ENCODE measurements at regions not wholly inside any gene's neighbourhood (a gene's known extent, or its start where the extent isn't known, plus 50 kb on each side); places are given as distances from the start of the nearest gene placed in this dataset.

GRCh38 chr12:19869413-19869812 lies 430.1 kb downstream of the AEBP2 start:
- Mint-ChIP-seq H3K9me3 (peaks cover 4% of the 10 kb centered on the region), H3K4me3 (peak overlapping the region; percentile 35), H3K36me3 (ENCODE audit: low read depth) (no peaks in the 10 kb centered on the region), H3K27me3 (peaks cover 2% of the 10 kb centered on the region), H3K27ac (peak overlapping the region; percentile 49), H3K4me1 (peaks cover 19% of the 10 kb centered on the region)
- ATAC-seq (peak; percentile 93), DNase-seq (peak; percentile 29)

GRCh38 chr12:19872621-19873540 lies 433.6 kb downstream of the AEBP2 start:
- Mint-ChIP-seq H3K27me3 (peaks cover 5% of the 10 kb centered on the region), H3K9me3 (peaks cover 4% of the 10 kb centered on the region), H3K4me1 (peaks cover 19% of the 10 kb centered on the region), H3K27ac (no peak overlapping the region), H3K36me3 (ENCODE audit: low read depth) (no peaks in the 10 kb centered on the region), H3K4me3 (no peak overlapping the region)
- DNase-seq (no peak), ATAC-seq (no peak)

GRCh38 chr12:19880076-19880475 lies 440.8 kb downstream of the AEBP2 start:
- H3K9me3 Mint-ChIP-seq = peaks cover 7% of the 10 kb centered on the region
- no peaks in the 10 kb centered on the region for H3K4me1 Mint-ChIP-seq
- H3K4me3 Mint-ChIP-seq = no peak overlapping the region
- ATAC-seq = no peak
- DNase-seq = no peak
- H3K36me3 Mint-ChIP-seq (ENCODE audit: low read depth) = no peaks in the 10 kb centered on the region
- H3K27ac Mint-ChIP-seq = no peak overlapping the region
- H3K27me3 Mint-ChIP-seq = no peaks in the 10 kb centered on the region

- DNase-seq (no peak), ATAC-seq (no peak)
- H3K27me3 Mint-ChIP-seq = no peaks in the 10 kb centered on the region
- no peak overlapping the region for H3K27ac Mint-ChIP-seq
- H3K9me3 Mint-ChIP-seq = peaks cover 7% of the 10 kb centered on the region
- H3K4me3 Mint-ChIP-seq = no peak overlapping the region
- no peaks in the 10 kb centered on the region for H3K36me3 Mint-ChIP-seq (ENCODE audit: low read depth)
- H3K4me1 Mint-ChIP-seq = no peaks in the 10 kb centered on the region
Measured at GRCh38 chr12:19880721-19881120, 441.4 kb downstream of the AEBP2 start.

GRCh38 chr12:19882346-19882745 lies 443.1 kb downstream of the AEBP2 start:
- DNase-seq (no peak), ATAC-seq (no peak)
- H3K27me3 Mint-ChIP-seq = no peaks in the 10 kb centered on the region
- H3K4me1 Mint-ChIP-seq = no peaks in the 10 kb centered on the region
- H3K9me3 Mint-ChIP-seq = peaks cover 7% of the 10 kb centered on the region
- H3K27ac Mint-ChIP-seq = no peak overlapping the region
- H3K4me3 Mint-ChIP-seq = no peak overlapping the region
- no peaks in the 10 kb centered on the region for H3K36me3 Mint-ChIP-seq (ENCODE audit: low read depth)

- no peak overlapping the region for H3K4me3 Mint-ChIP-seq
- peaks cover 4% of the 10 kb centered on the region for H3K9me3 Mint-ChIP-seq
- no peak overlapping the region for H3K27ac Mint-ChIP-seq
- no peaks in the 10 kb centered on the region for H3K36me3 Mint-ChIP-seq (ENCODE audit: low read depth)
- no peak for ATAC-seq
- DNase-seq = no peak
- H3K27me3 Mint-ChIP-seq = no peaks in the 10 kb centered on the region
- H3K4me1 Mint-ChIP-seq = no peaks in the 10 kb centered on the region
Measured at GRCh38 chr12:19884021-19884492, 444.8 kb downstream of the AEBP2 start.

- Mint-ChIP-seq H3K4me3 (no peak overlapping the region), H3K27me3 (no peaks in the 10 kb centered on the region)
- no peak for ATAC-seq
Measured at GRCh38 chr12:19885093-19885812, 446.0 kb downstream of the AEBP2 start.

GRCh38 chr12:19886065-19886464 lies 446.8 kb downstream of the AEBP2 start:
- Mint-ChIP-seq H3K27me3 (no peaks in the 10 kb centered on the region), H3K9me3 (peaks cover 4% of the 10 kb centered on the region), H3K4me3 (no peak overlapping the region), H3K36me3 (ENCODE audit: low read depth) (no peaks in the 10 kb centered on the region), H3K27ac (no peak overlapping the region), H3K4me1 (no peaks in the 10 kb centered on the region)
- ATAC-seq (no peak), DNase-seq (no peak)

More at GRCh38 chr12:19885093-19885812, 446.0 kb downstream of the AEBP2 start:
- DNase-seq = no peak
- Mint-ChIP-seq H3K4me1 (no peaks in the 10 kb centered on the region), H3K36me3 (ENCODE audit: low read depth) (no peaks in the 10 kb centered on the region), H3K9me3 (peaks cover 4% of the 10 kb centered on the region), H3K27ac (no peak overlapping the region)

- no peaks in the 10 kb centered on the region for H3K36me3 Mint-ChIP-seq (ENCODE audit: low read depth)
- no peaks in the 10 kb centered on the region for H3K4me1 Mint-ChIP-seq
- H3K27ac Mint-ChIP-seq = no peak overlapping the region
- H3K4me3 Mint-ChIP-seq = no peak overlapping the region
- ATAC-seq (no peak), DNase-seq (no peak)
- no peaks in the 10 kb centered on the region for H3K27me3 Mint-ChIP-seq
- peaks cover 4% of the 10 kb centered on the region for H3K9me3 Mint-ChIP-seq
Measured at GRCh38 chr12:19886639-19887064, 447.4 kb downstream of the AEBP2 start.

- no peak for DNase-seq
- H3K27me3 Mint-ChIP-seq = peaks cover 2% of the 10 kb centered on the region
- peaks cover 18% of the 10 kb centered on the region for H3K4me1 Mint-ChIP-seq
- H3K27ac Mint-ChIP-seq = no peak overlapping the region
- H3K36me3 Mint-ChIP-seq (ENCODE audit: low read depth) = no peaks in the 10 kb centered on the region
- ATAC-seq = no peak
- no peak overlapping the region for H3K4me3 Mint-ChIP-seq
- peaks cover 3% of the 10 kb centered on the region for H3K9me3 Mint-ChIP-seq
Measured at GRCh38 chr12:19890024-19890423, 450.7 kb downstream of the AEBP2 start.

- H3K4me3 Mint-ChIP-seq = no peak overlapping the region
- peaks cover 7% of the 10 kb centered on the region for H3K9me3 Mint-ChIP-seq
- H3K36me3 Mint-ChIP-seq (ENCODE audit: low read depth) = no peaks in the 10 kb centered on the region
- peaks cover 25% of the 10 kb centered on the region for H3K4me1 Mint-ChIP-seq
- peaks cover 3% of the 10 kb centered on the region for H3K27me3 Mint-ChIP-seq
- no peak overlapping the region for H3K27ac Mint-ChIP-seq
- DNase-seq (no peak), ATAC-seq (no peak)
Measured at GRCh38 chr12:19891936-19892591, 452.8 kb downstream of the AEBP2 start.

GRCh38 chr12:19893514-19893913 lies 454.2 kb downstream of the AEBP2 start:
- Mint-ChIP-seq H3K4me1 (peaks cover 25% of the 10 kb centered on the region), H3K4me3 (no peak overlapping the region), H3K9me3 (peaks cover 7% of the 10 kb centered on the region), H3K36me3 (ENCODE audit: low read depth) (no peaks in the 10 kb centered on the region), H3K27ac (peak overlapping the region; percentile 13), H3K27me3 (peaks cover 4% of the 10 kb centered on the region)
- ATAC-seq (peak; percentile 34), DNase-seq (no peak)

GRCh38 chr12:19894050-19894449 lies 454.8 kb downstream of the AEBP2 start:
- ATAC-seq (peak; percentile 68), DNase-seq (no peak)
- H3K27me3 Mint-ChIP-seq = peaks cover 4% of the 10 kb centered on the region
- H3K9me3 Mint-ChIP-seq = peaks cover 7% of the 10 kb centered on the region
- H3K36me3 Mint-ChIP-seq (ENCODE audit: low read depth) = no peaks in the 10 kb centered on the region
- H3K4me3 Mint-ChIP-seq = peak overlapping the region; percentile 63
- peak overlapping the region; percentile 93 for H3K27ac Mint-ChIP-seq
- H3K4me1 Mint-ChIP-seq = peaks cover 25% of the 10 kb centered on the region

- Mint-ChIP-seq H3K27me3 (peaks cover 4% of the 10 kb centered on the region), H3K27ac (peak overlapping the region; percentile 93), H3K4me1 (peaks cover 25% of the 10 kb centered on the region), H3K4me3 (peak overlapping the region; percentile 52), H3K36me3 (ENCODE audit: low read depth) (no peaks in the 10 kb centered on the region), H3K9me3 (peaks cover 7% of the 10 kb centered on the region)
- ATAC-seq (peak; percentile 83), DNase-seq (no peak)
Measured at GRCh38 chr12:19894803-19895202, 455.5 kb downstream of the AEBP2 start.
